ENCODE measurements at regions not wholly inside any gene's neighbourhood (a gene's known extent, or its start where the extent isn't known, plus 50 kb on each side); places are given as distances from the start of the nearest gene placed in this dataset.

DNA sequence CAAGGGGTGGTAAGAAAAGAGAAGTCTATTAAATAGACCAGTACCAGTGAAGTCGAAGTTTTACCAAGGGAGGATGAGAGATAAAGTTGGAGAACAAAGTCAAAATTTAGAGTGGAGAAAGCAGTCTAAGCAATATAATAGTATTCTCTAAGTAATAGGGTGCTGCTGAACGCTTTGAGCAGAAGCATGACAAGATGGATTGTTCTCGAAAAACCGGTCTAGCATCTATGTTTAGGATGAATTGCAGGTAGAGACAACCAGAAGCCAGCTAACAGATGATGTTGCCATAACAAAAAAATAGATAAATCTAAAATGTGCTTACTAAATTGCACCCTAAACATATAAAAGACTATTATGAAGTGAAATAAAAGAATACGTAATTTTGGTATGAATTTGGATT, 237.0 kb downstream of the PRELID2 start:
- Histone ChIP-seq H3K79me2 (ENCODE audit: control insufficient read depth, insufficient read depth, low read length) (no peaks in the 10 kb centered on the region), H3K27ac (ENCODE audit: control insufficient read depth, insufficient read depth, low read length) (no peak overlapping the region), H3K4me3 (ENCODE audit: control insufficient read depth in 2 of 3, extremely low read depth in 1 of 3, insufficient read depth in 2 of 3, low read depth in 1 of 3, low read length in 3 of 3) (no peak overlapping the region), H3K9me1 (ENCODE audit: control insufficient read depth, extremely low read depth, insufficient read depth, low read length) (no peaks in the 10 kb centered on the region), H3K36me3 (ENCODE audit: control insufficient read depth in 2 of 2, extremely low read depth in 1 of 2, insufficient read depth in 2 of 2, low read length in 2 of 2) (no peaks in the 10 kb centered on the region), H3K9me3 (ENCODE audit: control insufficient read depth, low read depth, low read length) (no peaks in the 10 kb centered on the region), H3K4me1 (ENCODE audit: control insufficient read depth, extremely low read depth, insufficient read depth, low read length) (no peaks in the 10 kb centered on the region), H3K4me2 (ENCODE audit: control insufficient read depth, extremely low read depth, insufficient read depth, low read depth, low read length) (no peak overlapping the region), H3K9ac (ENCODE audit: control insufficient read depth, extremely low read depth, insufficient read depth, low read length) (no peak overlapping the region), H3K27me3 (ENCODE audit: control insufficient read depth, extremely low read depth, insufficient read depth, low read length) (no peaks in the 10 kb centered on the region), H4K20me1 (ENCODE audit: control insufficient read depth, extremely low read depth, insufficient read depth, low read length) (no peaks in the 10 kb centered on the region), H2AFZ (ENCODE audit: control insufficient read depth, low read length) (no peak overlapping the region)
- FAIRE-seq (no peak), DNase-seq (ENCODE audit: low read depth, low spot score) (no peak)
- TF ChIP-seq EZH2 (IDR thresholded peaks at IDR 0.05; ENCODE audit: low read length) = no peak
- TF ChIP-seq, protein P1, sequence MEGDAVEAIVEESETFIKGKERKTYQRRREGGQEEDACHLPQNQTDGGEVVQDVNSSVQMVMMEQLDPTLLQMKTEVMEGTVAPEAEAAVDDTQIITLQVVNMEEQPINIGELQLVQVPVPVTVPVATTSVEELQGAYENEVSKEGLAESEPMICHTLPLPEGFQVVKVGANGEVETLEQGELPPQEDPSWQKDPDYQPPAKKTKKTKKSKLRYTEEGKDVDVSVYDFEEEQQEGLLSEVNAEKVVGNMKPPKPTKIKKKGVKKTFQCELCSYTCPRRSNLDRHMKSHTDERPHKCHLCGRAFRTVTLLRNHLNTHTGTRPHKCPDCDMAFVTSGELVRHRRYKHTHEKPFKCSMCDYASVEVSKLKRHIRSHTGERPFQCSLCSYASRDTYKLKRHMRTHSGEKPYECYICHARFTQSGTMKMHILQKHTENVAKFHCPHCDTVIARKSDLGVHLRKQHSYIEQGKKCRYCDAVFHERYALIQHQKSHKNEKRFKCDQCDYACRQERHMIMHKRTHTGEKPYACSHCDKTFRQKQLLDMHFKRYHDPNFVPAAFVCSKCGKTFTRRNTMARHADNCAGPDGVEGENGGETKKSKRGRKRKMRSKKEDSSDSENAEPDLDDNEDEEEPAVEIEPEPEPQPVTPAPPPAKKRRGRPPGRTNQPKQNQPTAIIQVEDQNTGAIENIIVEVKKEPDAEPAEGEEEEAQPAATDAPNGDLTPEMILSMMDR (optimal IDR thresholded peaks at IDR 0.05 in 1 of 3, IDR thresholded peaks at IDR 0.05 in 1 of 3, conservative IDR thresholded peaks at IDR 0.05 in 1 of 3; ENCODE audit: extremely low read depth in 1 of 3, insufficient read depth in 2 of 3, low read length in 3 of 3) = no peak
- dilution Hi-C loops (cut with MboI; ENCODE audit: extremely low pct_ligation_motif_present, low sequenced_read_pairs) = no loop called here

- no peak overlapping the region for H3K4me3 ChIP-seq (ENCODE audit: control insufficient read depth in 2 of 3, extremely low read depth in 1 of 3, insufficient read depth in 2 of 3, low read depth in 1 of 3, low read length in 3 of 3)
- no peaks in the 10 kb centered on the region for H4K20me1 ChIP-seq (ENCODE audit: control insufficient read depth, extremely low read depth, insufficient read depth, low read length)
- no peaks in the 10 kb centered on the region for H3K9me3 ChIP-seq (ENCODE audit: control insufficient read depth, low read depth, low read length)
- DNase-seq (ENCODE audit: low read depth, low spot score) (no peak), FAIRE-seq (no peak)
- no peak overlapping the region for H3K4me2 ChIP-seq (ENCODE audit: control insufficient read depth, extremely low read depth, insufficient read depth, low read depth, low read length)
- no peaks in the 10 kb centered on the region for H3K36me3 ChIP-seq (ENCODE audit: control insufficient read depth in 2 of 2, extremely low read depth in 1 of 2, insufficient read depth in 2 of 2, low read length in 2 of 2)
- no peak for TF ChIP-seq EZH2 (IDR thresholded peaks at IDR 0.05; ENCODE audit: low read length)
- TF ChIP-seq, protein P1 (optimal IDR thresholded peaks at IDR 0.05 in 1 of 3, IDR thresholded peaks at IDR 0.05 in 1 of 3, conservative IDR thresholded peaks at IDR 0.05 in 1 of 3; ENCODE audit: extremely low read depth in 1 of 3, insufficient read depth in 2 of 3, low read length in 3 of 3) = no peak
- H3K27ac ChIP-seq (ENCODE audit: control insufficient read depth, insufficient read depth, low read length) = no peak overlapping the region
- no peaks in the 10 kb centered on the region for H3K9me1 ChIP-seq (ENCODE audit: control insufficient read depth, extremely low read depth, insufficient read depth, low read length)
- H3K9ac ChIP-seq (ENCODE audit: control insufficient read depth, extremely low read depth, insufficient read depth, low read length) = no peak overlapping the region
- no peak overlapping the region for H2AFZ ChIP-seq (ENCODE audit: control insufficient read depth, low read length)
- no peaks in the 10 kb centered on the region for H3K79me2 ChIP-seq (ENCODE audit: control insufficient read depth, insufficient read depth, low read length)
- no peaks in the 10 kb centered on the region for H3K27me3 ChIP-seq (ENCODE audit: control insufficient read depth, extremely low read depth, insufficient read depth, low read length)
- dilution Hi-C loops (cut with MboI; ENCODE audit: extremely low pct_ligation_motif_present, low sequenced_read_pairs) = no loop called here
- H3K4me1 ChIP-seq (ENCODE audit: control insufficient read depth, extremely low read depth, insufficient read depth, low read length) = peaks cover 4% of the 10 kb centered on the region
Observed at GRCh38 chr5:145591578-145591977, 243.6 kb downstream of the PRELID2 start.

Data from keratinocyte (primary cell).